Thoracic aorta (tissue), 2 donors: ENCODE measurements at regions not wholly inside any gene's neighbourhood (a gene's known extent, or its start where the extent isn't known, plus 50 kb on each side); places are given as distances from the start of the nearest gene placed in this dataset.

Experiments
- ATAC-seq: fragments of 150-250 bp; one replicate; pipeline ENCODE4 v1.8.0; 2017; ENCODE audit warnings: low read depth; ENCODE audit not compliant: insufficient number of reproducible peaks, low FRiP score
- DNase-seq: peaks from one replicate; pipeline ENCODE4 v3.0.0-alpha.2; 2020; ENCODE audit warnings: low spot score
- H3K27ac ChIP-seq, 2 donors: fragments of 200-600 bp; sonication (generic); 1 replicate in 1 of 2; 2 replicates in 1 of 2; pipeline ENCODE4 v1.5.1; 2016; ENCODE audit warnings: mild to moderate bottlenecking in 2 of 2, moderate library complexity in 2 of 2
- H3K27me3 ChIP-seq: fragments of 200-600 bp; sonication (generic); replicated peaks from 2 replicates; pipeline ENCODE4 v1.6.0; 2016; ENCODE audit warnings: mild to moderate bottlenecking; ENCODE audit not compliant: insufficient read depth
- H3K36me3 ChIP-seq: fragments of 200-600 bp; sonication (generic); one replicate; pipeline ENCODE4 v1.5.1; 2016
- H3K4me1 ChIP-seq, 2 donors: fragments of 200-600 bp; sonication (generic); 1 replicate in 1 of 2; 2 replicates in 1 of 2; pipeline versions ENCODE4 v1.5.1 to v1.6.0; 2016; ENCODE audit warnings: low read depth in 2 of 2, mild to moderate bottlenecking in 1 of 2; ENCODE audit not compliant: control insufficient read depth in 1 of 2
- H3K4me3 ChIP-seq: fragments of 200-600 bp; sonication (generic); 2 replicates; pipeline ENCODE4 v1.5.1; 2016; ENCODE audit warnings: mild to moderate bottlenecking
- H3K9me3 ChIP-seq: fragments of 200-600 bp; sonication (generic); 2 replicates; pipeline ENCODE4 v1.5.1; 2016
- TF ChIP-seq, protein P1 (sequence below): fragments of 200-600 bp; sonication (generic); IDR thresholded peaks from one replicate; pipeline ENCODE4 v1.5.1; 2019; ENCODE audit warnings: antibody characterized with exemption

GRCh38 chrX:118183606-118184005, 67.0 kb upstream of the KLHL13 start:
- Histone ChIP-seq H3K27ac (no peak overlapping the region), H3K36me3 (no peaks in the 10 kb centered on the region), H3K4me1 (no peaks in the 10 kb centered on the region), H3K27me3 (no peaks in the 10 kb centered on the region), H3K4me3 (no peak overlapping the region), H3K9me3 (no peaks in the 10 kb centered on the region)
- DNase-seq (no peak), ATAC-seq (no peak)
- TF ChIP-seq, protein P1, sequence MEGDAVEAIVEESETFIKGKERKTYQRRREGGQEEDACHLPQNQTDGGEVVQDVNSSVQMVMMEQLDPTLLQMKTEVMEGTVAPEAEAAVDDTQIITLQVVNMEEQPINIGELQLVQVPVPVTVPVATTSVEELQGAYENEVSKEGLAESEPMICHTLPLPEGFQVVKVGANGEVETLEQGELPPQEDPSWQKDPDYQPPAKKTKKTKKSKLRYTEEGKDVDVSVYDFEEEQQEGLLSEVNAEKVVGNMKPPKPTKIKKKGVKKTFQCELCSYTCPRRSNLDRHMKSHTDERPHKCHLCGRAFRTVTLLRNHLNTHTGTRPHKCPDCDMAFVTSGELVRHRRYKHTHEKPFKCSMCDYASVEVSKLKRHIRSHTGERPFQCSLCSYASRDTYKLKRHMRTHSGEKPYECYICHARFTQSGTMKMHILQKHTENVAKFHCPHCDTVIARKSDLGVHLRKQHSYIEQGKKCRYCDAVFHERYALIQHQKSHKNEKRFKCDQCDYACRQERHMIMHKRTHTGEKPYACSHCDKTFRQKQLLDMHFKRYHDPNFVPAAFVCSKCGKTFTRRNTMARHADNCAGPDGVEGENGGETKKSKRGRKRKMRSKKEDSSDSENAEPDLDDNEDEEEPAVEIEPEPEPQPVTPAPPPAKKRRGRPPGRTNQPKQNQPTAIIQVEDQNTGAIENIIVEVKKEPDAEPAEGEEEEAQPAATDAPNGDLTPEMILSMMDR = no peak

DNA sequence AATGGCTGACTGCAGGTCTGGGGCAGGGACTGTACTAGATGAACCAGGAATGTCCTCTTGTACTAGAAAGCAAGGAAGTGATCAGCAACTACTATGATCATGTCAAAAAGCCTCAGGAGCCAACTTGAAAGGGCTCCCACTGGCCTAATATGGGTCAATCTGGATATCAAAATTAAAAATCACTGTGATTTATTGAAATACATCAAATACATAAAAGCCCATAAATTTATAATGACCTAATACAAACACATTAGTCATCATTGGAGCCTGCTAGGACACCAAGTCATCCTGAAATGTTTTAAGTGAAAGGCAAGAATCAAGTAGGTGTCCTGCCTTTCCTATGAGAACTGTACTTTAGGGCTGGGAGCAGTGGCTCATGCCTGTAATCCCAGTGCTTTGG, 70.5 kb upstream of the KLHL13 start:
- DNase-seq (no peak), ATAC-seq (no peak)
- Histone ChIP-seq H3K4me1 (no peaks in the 10 kb centered on the region), H3K27me3 (no peaks in the 10 kb centered on the region), H3K4me3 (no peak overlapping the region), H3K27ac (no peak overlapping the region), H3K36me3 (no peaks in the 10 kb centered on the region), H3K9me3 (no peaks in the 10 kb centered on the region)
- TF ChIP-seq, protein P1 = no peak

DNA sequence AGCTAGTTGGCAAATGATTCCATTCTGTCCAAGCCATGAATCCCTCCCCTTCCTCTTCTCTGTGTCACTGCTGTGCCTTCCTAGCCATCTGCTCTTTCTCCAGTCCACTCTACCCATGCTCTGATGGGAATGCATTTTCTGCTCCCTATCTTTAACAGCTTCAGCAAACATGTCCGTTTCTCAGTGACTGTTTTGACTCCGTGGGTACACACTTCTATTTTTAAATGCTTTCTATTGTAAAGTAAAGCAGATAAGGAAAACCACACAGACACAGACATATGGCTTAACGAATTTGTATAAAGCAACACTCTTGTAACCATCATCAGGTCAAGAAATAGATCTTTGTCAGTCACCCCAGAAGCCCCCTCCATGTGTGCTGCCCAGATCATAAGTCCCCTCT, 72.4 kb upstream of the KLHL13 start:
- ATAC-seq (no peak), DNase-seq (no peak)
- TF ChIP-seq, protein P1 = no peak
- Histone ChIP-seq H3K36me3 (no peaks in the 10 kb centered on the region), H3K9me3 (no peaks in the 10 kb centered on the region), H3K27me3 (no peaks in the 10 kb centered on the region), H3K4me3 (no peak overlapping the region), H3K4me1 (no peaks in the 10 kb centered on the region), H3K27ac (no peak overlapping the region)

DNA sequence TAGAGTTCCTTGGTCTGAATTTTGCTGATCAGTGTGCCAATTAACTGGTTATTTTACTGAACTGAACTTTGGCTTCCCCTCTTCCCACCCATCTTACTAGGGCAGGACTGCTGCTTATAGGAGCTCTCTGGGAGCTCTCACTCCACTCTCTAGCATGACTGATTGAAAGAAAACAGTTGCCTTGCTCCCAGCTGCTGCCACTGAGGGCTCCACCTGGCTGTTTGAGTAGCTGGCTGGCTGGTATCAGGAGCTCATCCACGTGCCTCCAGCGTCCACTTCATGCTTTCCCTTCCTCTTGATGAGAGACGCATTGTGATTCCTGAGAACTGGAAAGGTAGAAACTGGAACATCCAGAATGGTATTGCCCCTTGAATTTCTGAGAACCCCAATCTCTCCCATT, 73.0 kb upstream of the KLHL13 start:
- no peak for DNase-seq
- Histone ChIP-seq H3K27me3 (no peaks in the 10 kb centered on the region), H3K27ac (no peak overlapping the region), H3K4me3 (no peak overlapping the region), H3K4me1 (no peaks in the 10 kb centered on the region), H3K9me3 (no peaks in the 10 kb centered on the region), H3K36me3 (no peaks in the 10 kb centered on the region)
- TF ChIP-seq, protein P1 = no peak
- ATAC-seq = no peak

DNA sequence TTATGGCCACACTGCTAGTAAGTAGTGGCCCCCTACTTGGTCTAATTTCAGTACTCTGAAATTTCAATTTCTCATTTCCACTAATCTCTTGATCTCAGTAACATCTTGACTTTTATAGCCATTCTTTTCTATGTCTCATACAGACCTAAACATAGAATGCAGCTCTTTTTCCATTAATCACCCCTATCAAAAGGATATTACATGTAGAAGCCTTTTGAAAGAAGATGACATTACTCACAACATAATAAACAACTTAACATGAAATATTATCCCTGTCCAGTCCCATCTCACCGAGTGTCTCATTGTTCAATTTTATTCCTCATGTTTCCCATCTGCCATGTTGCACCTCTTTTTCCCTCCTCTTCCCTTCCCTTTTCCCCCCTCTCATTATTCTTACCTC, 81.1 kb upstream of the KLHL13 start:
- no peak for ATAC-seq
- Histone ChIP-seq H3K27me3 (no peaks in the 10 kb centered on the region), H3K9me3 (no peaks in the 10 kb centered on the region), H3K4me1 (no peaks in the 10 kb centered on the region), H3K36me3 (no peaks in the 10 kb centered on the region), H3K4me3 (no peak overlapping the region), H3K27ac (no peak overlapping the region)
- TF ChIP-seq, protein P1 = no peak
- no peak for DNase-seq
